ENCODE measurements at regions not wholly inside any gene's neighbourhood (a gene's known extent, or its start where the extent isn't known, plus 50 kb on each side); places are given as distances from the start of the nearest gene placed in this dataset.

DNA sequence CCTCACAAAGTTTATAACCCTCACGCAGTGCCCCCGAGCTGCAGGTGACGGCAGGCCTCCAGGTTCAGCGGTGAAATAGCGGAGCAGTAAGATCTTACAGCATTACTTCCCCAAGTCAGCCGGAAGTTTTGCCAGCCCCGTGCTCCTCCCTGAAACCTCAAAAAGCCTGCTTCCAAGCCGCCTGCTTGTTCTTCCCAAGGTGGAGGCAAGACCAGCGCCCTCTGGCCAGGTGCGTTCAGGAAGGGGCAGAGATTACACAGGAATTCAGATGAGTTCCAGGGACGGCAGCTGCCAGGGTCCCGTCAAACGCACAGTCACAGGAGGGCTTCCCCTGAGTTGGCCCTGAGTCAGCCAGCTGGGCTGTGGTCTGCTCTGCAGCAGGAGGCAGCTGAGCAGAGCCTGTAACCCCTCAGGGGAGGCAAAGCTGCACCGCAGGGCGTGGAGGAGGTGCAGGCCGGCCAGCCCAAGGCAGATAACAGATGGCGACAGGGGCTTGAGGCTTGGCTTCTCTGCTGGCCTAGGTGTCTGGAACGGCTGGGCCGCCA, 124.1 kb upstream of the RPS6KA2 start:
- no peak for DNase-seq (ENCODE audit: low spot score)

GRCh38 chr6:166750108-166750793, 123.2 kb upstream of the RPS6KA2 start:
- no peak for DNase-seq (ENCODE audit: low spot score)

GRCh38 chr6:166749666-166750065, 122.6 kb upstream of the RPS6KA2 start:
- DNase-seq (ENCODE audit: low spot score): no peak

DNA sequence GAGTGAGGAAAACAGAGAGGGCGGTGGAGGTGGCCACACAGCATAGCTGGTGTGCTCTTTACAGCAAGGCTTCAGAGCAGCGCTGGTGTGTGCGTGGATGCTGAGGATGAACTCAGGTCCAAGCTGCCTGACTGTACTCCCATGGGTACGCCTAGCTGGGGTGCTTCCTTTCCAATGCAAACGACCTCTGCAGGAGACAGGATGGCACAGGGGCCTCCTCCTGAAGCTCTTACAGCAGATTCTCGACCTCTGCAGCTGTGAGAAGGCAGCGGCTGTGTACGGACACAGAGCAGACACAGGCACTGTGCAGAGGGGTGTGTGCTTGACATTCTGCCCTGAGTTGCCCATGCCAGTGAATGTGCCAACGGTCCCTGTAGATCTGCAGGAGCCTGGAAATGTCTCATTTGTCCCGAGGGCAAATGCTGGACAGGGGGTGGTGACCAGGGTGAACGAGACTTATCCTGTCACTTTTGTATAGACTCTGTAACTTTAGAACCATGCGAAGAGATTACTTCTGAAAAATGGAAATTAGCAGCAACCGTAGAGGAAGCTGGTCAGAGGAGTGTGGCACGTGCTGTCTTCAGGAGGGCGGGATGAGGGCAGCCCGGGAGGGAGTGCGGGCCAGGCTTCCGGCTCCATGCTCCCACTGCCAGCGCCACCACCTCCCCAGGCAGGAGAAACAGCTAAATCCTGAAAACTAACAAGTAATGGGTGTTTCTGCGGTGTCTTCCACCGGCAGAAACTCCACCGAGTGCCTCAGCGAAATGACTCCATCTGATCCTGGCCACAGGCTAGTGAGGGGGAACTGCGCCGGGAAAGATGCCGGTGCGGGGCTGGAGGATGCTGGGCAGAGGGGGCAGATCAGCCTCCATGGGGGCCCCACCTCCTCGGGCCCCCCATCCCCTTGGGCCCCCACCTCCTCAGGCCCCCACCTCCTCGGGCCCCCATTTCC, 120.9 kb upstream of the RPS6KA2 start:
- no peak for DNase-seq (ENCODE audit: low spot score)

GRCh38 chr6:166745801-166746668, 119.0 kb upstream of the RPS6KA2 start:
- no peak for DNase-seq (ENCODE audit: low spot score)

- no peak for DNase-seq (ENCODE audit: low spot score)
Measured at GRCh38 chr6:166744223-166745134, 117.4 kb upstream of the RPS6KA2 start.

GRCh38 chr6:166743406-166744222, 116.6 kb upstream of the RPS6KA2 start:
- DNase-seq (ENCODE audit: low spot score): no peak

GRCh38 chr6:166742981-166743380, 115.9 kb upstream of the RPS6KA2 start:
- DNase-seq (ENCODE audit: low spot score): no peak

- no peak for DNase-seq (ENCODE audit: low spot score)
Measured at GRCh38 chr6:166739976-166740318, 112.9 kb upstream of the RPS6KA2 start.

GRCh38 chr6:166739117-166739975, 112.3 kb upstream of the RPS6KA2 start:
- DNase-seq (ENCODE audit: low spot score): no peak

DNA sequence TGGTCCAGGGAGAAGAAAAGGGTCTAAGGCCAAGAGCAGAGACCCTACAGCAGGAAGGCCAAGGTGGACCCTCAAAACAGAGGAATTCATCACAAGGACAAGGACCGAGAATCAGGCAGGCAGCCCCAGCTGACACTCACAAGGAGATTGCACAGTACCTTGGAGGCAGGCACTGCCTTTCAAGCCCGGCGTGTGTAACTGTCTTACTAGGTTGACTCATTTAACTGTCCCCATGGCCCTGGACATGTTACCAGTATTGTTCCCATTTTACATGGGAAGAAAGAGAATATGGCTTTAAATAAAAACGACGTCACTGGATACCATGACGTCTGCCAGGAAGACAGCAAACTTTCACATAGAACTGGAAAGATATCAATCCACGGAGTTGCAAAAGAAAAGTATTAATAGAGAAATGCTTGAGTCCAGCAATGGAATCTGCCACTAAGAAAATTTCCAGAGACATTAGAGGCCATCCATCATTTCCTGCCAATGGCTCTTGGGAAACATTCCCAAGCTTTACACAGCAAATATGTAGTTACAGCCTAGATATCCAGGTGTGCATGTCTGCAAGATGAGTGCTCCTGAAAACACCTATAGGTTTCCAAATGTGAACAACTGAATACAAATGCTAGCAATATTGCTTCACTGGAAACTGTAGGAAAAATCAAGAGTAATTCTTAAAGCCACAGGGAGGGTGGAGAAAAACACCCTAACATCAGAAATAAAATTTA, 111.5 kb upstream of the RPS6KA2 start:
- no peak for DNase-seq (ENCODE audit: low spot score)

- no peak for DNase-seq (ENCODE audit: low spot score)
Measured at GRCh38 chr6:166737261-166737660, 110.2 kb upstream of the RPS6KA2 start.

- DNase-seq (ENCODE audit: low spot score): peak; percentile 48
Measured at GRCh38 chr6:166736634-166737033, 109.6 kb upstream of the RPS6KA2 start.

DNA sequence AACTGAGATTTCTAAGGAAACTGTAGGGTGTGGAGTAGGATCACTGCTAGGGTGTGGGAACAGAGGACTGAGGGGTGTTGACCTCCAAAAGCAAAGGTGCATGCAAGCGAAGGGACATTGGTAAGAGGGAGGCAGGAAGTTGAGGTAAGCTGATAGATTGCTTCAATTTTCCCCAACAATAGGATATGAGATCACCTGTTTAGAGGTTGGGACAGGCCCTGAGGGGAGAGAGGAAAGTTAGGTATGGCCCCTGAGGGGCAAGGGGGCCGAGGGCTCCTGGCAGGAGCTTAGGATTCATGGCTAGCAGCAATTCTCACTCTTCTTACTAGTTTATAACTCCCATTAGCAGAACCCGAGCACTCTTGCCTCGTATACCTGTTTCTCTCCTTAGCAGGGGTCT, 106.8 kb upstream of the RPS6KA2 start:
- DNase-seq (ENCODE audit: low spot score): no peak

DNA sequence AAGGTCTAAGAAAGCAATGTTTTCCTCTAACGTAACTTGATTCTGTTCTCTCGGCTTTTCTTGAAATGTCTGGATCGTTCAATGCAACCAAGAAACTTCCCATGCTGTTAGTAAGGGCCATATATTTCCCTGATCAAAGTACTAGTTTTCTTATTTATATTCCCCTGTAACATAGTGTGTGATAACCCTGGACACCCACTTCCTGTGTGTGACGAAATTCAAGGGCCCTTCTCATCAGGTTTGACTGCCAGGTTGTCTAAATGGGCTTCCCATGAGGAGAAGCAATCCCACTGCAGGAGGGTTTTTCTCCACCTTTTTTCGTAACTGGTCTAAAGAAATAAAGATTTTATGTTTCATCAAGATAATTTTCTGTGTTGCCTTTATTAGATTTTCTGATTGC, 102.6 kb upstream of the RPS6KA2 start:
- no peak for DNase-seq (ENCODE audit: low spot score)

DNA sequence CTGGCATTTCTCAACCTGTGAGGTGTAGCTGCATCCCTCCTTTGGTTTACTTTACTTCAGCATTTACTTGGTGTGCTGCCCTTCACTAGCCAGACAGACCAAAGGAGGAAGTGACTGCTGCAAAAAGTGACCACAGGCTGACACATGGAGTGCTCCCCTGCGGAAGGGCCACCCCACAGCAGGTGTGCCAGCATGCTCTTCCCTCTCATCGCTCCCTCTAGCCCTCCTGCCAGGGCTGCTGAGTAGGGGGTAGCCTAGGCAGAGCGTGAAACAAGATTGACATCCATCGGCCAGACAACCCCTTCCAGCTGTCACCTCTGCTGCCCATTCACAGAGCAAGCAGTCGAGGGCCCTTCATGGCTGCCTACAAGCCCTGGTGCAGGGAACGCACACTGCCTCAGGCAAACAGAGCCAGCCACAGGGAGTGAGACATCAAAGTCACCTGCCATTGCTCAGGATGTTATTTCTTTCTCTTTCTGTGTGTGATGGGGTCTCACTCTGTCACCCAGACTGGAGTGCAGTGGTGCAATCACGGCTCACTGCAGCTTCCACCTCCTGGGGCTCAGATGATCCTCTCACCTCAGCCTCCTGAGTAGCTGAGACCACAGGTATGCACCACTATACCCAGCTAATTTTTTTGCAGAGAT, 102.0 kb upstream of the RPS6KA2 start:
- no peak for DNase-seq (ENCODE audit: low spot score)

DNA sequence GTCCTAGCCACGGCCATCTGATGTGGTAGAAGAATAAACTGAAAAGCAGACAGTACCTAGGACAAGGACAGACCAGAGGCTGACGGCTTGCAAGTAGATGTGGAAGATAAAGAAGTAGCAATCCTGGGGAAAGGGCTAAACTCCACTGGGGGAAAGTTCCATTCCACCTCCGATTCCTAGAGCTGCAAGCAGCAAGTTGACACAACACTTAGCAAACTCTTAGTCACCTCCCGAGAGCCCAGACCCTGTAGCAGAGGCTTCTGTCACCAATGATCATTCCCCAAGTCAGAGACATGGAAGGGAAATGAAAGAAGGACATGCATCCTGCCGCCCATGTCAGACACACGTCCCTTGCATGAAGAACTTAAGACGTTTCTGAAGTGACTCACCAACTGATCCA, 99.2 kb upstream of the RPS6KA2 start:
- no peak for DNase-seq (ENCODE audit: low spot score)

DNA sequence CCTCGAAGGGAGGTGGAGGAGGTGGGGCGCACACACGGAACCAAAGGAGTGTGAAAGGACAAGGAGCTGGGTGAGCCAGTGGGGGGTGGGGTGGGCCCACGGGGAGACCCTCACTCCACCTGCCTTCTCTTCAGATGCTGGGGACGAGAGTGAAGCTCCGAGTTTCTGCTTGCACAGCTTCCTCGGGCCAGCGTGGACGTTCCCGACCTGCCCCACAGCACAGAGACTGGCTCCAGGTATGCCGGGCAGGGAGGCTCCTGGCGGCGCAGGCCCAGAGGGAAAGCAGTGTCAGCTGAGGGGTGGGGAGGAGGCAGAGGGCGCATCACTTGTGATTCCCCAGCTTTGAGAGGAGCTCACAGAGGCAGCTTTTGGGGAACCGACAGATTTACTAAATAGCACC, 98.5 kb upstream of the RPS6KA2 start:
- no peak for DNase-seq (ENCODE audit: low spot score)
